Esophagus muscularis mucosa (tissue), 4 donors: ENCODE measurements at regions not wholly inside any gene's neighbourhood (a gene's known extent, or its start where the extent isn't known, plus 50 kb on each side); places are given as distances from the start of the nearest gene placed in this dataset.

Experiments
- DNase-seq: peaks from one replicate; pipeline ENCODE4 v3.0.0-alpha.2; 2017; ENCODE audit errors: extremely low spot score
- H3K27ac ChIP-seq, 4 donors: fragments of 200-600 bp; sonication (generic); replicated peaks in 1 of 4; 1 replicate in 3 of 4; 2 replicates in 1 of 4; pipeline ENCODE4 v1.5.1; 2016 to 2019; ENCODE audit warnings: mild to moderate bottlenecking in 1 of 4
- H3K27me3 ChIP-seq, 4 donors: fragments of 200-600 bp; sonication (generic); one replicate each; pipeline versions ENCODE4 v1.5.1 to v1.6.0; 2016 to 2019
- H3K36me3 ChIP-seq, 4 donors: fragments of 200-600 bp; sonication (generic); one replicate each; pipeline ENCODE4 v1.5.1; 2016 to 2019
- H3K4me1 ChIP-seq, 4 donors: fragments of 200-600 bp; sonication (generic); one replicate each; pipeline ENCODE4 v1.5.1; 2016 to 2019
- H3K4me3 ChIP-seq, 4 donors: fragments of 200-600 bp; sonication (generic); 1 replicate in 2 of 4; 2 replicates in 2 of 4; pipeline ENCODE4 v1.5.1; 2016 to 2019; ENCODE audit warnings: mild to moderate bottlenecking in 4 of 4, moderate library complexity in 1 of 4
- H3K9me3 ChIP-seq, 4 donors: fragments of 200-600 bp; sonication (generic); 1 replicate in 3 of 4; 2 replicates in 1 of 4; pipeline ENCODE4 v1.5.1; 2016 to 2019
- EP300 ChIP-seq: sonication (generic); formaldehyde crosslinking; IDR thresholded peaks from one replicate; pipeline ENCODE4 v1.6.1; 2017; ENCODE audit warnings: antibody characterized with exemption
- POLR2A ChIP-seq: fragments of 450-650 bp; IDR thresholded peaks from one replicate; pipeline ENCODE4 v1.6.1; 2017; ENCODE audit warnings: antibody characterized with exemption, moderate library complexity, mild to moderate bottlenecking, low read depth
- POLR2AphosphoS5 ChIP-seq, 2 donors: sonication (generic); formaldehyde crosslinking; IDR thresholded peaks; one replicate each; pipeline ENCODE4 v1.6.1; 2017; ENCODE audit warnings: antibody characterized with exemption in 2 of 2
- WGBS: methylation state at CpG from one replicate; pipeline ENCODE4 v1.1.5; 2018; 5-methylcytosine and 5-hydroxymethylcytosine counted together
- intact Hi-C: fragments of 100-400 bp; cut with DNase I; formaldehyde crosslinking; loops from one replicate; pipeline ENCODE4 v1.15.1; 2023
- TF ChIP-seq, protein P1 (sequence below), 3 experiments: fragments of 200-600 bp in 2 of 3; fragments of 450-650 bp in 1 of 3; sonication (generic) in 2 of 3; IDR thresholded peaks; one replicate each; pipeline ENCODE4 v1.5.1; 2017 to 2019; ENCODE audit warnings: antibody characterized with exemption in 3 of 3, mild to moderate bottlenecking in 2 of 3, moderate library complexity in 1 of 3

GRCh38 chr5:26031481-26031880 lies 1006.9 kb downstream of the CDH9 start:
- Histone ChIP-seq H3K9me3 (no peaks in the 10 kb centered on the region), H3K4me1 (no peaks in the 10 kb centered on the region), H3K27me3 (no peaks in the 10 kb centered on the region), H3K36me3 (no peaks in the 10 kb centered on the region), H3K27ac (no peak overlapping the region), H3K4me3 (no peak overlapping the region)
- WGBS: 67% methylated on average over 3 of the region's 3 CpGs
- no peak for DNase-seq
- no peak for TF ChIP-seq POLR2A
- no peak for TF ChIP-seq POLR2AphosphoS5 (IDR thresholded peaks at IDR 0.05)
- TF ChIP-seq EP300: no peak
- TF ChIP-seq, protein P1, sequence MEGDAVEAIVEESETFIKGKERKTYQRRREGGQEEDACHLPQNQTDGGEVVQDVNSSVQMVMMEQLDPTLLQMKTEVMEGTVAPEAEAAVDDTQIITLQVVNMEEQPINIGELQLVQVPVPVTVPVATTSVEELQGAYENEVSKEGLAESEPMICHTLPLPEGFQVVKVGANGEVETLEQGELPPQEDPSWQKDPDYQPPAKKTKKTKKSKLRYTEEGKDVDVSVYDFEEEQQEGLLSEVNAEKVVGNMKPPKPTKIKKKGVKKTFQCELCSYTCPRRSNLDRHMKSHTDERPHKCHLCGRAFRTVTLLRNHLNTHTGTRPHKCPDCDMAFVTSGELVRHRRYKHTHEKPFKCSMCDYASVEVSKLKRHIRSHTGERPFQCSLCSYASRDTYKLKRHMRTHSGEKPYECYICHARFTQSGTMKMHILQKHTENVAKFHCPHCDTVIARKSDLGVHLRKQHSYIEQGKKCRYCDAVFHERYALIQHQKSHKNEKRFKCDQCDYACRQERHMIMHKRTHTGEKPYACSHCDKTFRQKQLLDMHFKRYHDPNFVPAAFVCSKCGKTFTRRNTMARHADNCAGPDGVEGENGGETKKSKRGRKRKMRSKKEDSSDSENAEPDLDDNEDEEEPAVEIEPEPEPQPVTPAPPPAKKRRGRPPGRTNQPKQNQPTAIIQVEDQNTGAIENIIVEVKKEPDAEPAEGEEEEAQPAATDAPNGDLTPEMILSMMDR (IDR thresholded peaks at IDR 0.05): no peak
- intact Hi-C loops: no loop called here

DNA sequence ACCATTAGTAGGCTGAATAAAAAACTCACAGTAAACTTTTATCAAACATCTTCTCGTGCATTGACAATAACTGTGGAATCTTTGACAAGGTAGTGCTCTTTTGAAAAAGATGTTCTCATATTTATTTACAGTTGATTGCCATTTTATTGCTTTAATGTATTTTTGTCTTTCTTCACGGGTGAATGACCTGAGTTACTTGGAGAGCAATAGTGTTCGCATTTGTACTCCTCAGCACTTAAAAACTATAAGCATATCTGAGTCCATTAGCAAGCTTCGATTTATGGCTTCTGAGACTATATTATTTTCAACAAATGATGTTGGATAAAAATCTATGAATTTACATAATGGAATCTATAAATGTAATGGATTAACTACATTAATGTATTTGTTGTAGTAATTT lies 1012.3 kb downstream of the CDH9 start:
- Histone ChIP-seq H3K4me3 (no peak overlapping the region), H3K27ac (no peak overlapping the region), H3K27me3 (no peaks in the 10 kb centered on the region), H3K4me1 (no peaks in the 10 kb centered on the region), H3K9me3 (no peaks in the 10 kb centered on the region), H3K36me3 (no peaks in the 10 kb centered on the region)
- TF ChIP-seq EP300: no peak
- TF ChIP-seq, protein P1 (IDR thresholded peaks at IDR 0.05): no peak
- 40% methylated on average over 4 of the region's 4 CpGs for WGBS
- no peak for DNase-seq
- intact Hi-C loops: no loop called here

GRCh38 chr5:26024774-26025173 lies 1013.6 kb downstream of the CDH9 start:
- WGBS: 93% methylated on average over 1 of the region's 1 CpG

GRCh38 chr5:26023361-26023760 lies 1015.0 kb downstream of the CDH9 start:
- no peak for DNase-seq
- 66% methylated on average over 4 of the region's 4 CpGs for WGBS
- TF ChIP-seq POLR2A (no peak), POLR2AphosphoS5 (IDR thresholded peaks at IDR 0.05) (no peak)
- TF ChIP-seq, protein P1 (IDR thresholded peaks at IDR 0.05): no peak
- no peak overlapping the region for H3K27ac ChIP-seq
- no peaks in the 10 kb centered on the region for H3K4me1 ChIP-seq
- H3K36me3 ChIP-seq: no peaks in the 10 kb centered on the region
- intact Hi-C loops: no loop called here
- H3K27me3 ChIP-seq: no peaks in the 10 kb centered on the region
- H3K4me3 ChIP-seq: no peak overlapping the region
- no peaks in the 10 kb centered on the region for H3K9me3 ChIP-seq

More at GRCh38 chr5:26024774-26025173, 1013.6 kb downstream of the CDH9 start:
- Histone ChIP-seq H3K4me3 (no peak overlapping the region), H3K4me1 (no peaks in the 10 kb centered on the region), H3K9me3 (no peaks in the 10 kb centered on the region), H3K27me3 (no peaks in the 10 kb centered on the region), H3K27ac (no peak overlapping the region), H3K36me3 (no peaks in the 10 kb centered on the region)
- DNase-seq: no peak
- intact Hi-C loops: no loop called here
- no peak for TF ChIP-seq POLR2A
- no peak for TF ChIP-seq EP300
- TF ChIP-seq, protein P1 (IDR thresholded peaks at IDR 0.05): no peak
- TF ChIP-seq POLR2AphosphoS5 (IDR thresholded peaks at IDR 0.05): no peak

DNA sequence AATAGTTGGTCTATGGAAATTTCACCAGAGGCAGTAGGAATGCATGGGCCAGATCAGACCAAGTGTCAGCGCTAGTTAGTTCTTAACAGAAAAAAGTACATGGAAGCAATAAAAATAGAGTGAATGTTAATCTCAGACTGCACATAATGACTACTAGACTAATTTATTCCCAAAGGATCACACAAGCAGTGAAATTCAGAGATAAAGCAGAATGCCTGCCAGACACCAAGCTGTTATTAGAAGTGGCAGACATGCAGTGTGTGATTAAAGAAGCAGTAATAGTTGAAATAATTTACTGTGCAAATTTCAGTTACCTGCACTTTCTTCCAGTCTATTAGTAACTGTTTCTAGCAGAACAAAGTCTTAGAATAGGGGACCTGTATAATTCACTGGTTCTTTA lies 1024.2 kb downstream of the CDH9 start:
- WGBS: 87% methylated on average over 1 of the region's 1 CpG
- no peak for TF ChIP-seq POLR2A
- no peak for TF ChIP-seq EP300
- TF ChIP-seq, protein P1 (IDR thresholded peaks at IDR 0.05): no peak
- TF ChIP-seq POLR2AphosphoS5 (IDR thresholded peaks at IDR 0.05): no peak

More for the DNA sequence above, 1024.2 kb downstream of the CDH9 start:
- Histone ChIP-seq H3K27ac (no peak overlapping the region), H3K27me3 (no peaks in the 10 kb centered on the region), H3K4me1 (no peaks in the 10 kb centered on the region), H3K9me3 (no peaks in the 10 kb centered on the region), H3K4me3 (no peak overlapping the region), H3K36me3 (no peaks in the 10 kb centered on the region)
- intact Hi-C loops: no loop called here
- no peak for DNase-seq
